ENCODE measurements at regions not wholly inside any gene's neighbourhood (a gene's known extent, or its start where the extent isn't known, plus 50 kb on each side); places are given as distances from the start of the nearest gene placed in this dataset.

DNA sequence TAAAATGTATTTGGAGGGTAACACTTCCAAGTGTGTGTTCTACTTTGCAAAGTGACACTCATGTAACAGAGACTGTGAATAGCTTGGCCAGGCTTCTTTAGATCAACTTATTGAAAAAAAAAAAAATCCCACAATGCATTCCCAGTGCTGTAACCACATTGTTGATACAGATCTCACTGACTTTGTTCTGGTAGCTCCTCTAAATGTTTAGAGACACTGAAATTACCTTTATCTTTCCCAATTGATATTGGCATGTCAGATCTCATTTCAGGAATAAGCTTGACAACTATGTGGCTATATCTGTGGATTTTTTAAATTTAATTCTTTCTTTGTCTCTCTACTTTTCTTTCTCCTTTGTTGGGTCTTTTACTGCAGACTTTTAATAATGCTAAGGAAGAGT is 1018.9 kb upstream of the PRMT6 start:
- H3K27ac ChIP-seq = no peak overlapping the region
- H3K4me1 ChIP-seq = no peaks in the 10 kb centered on the region
- no peaks in the 10 kb centered on the region for H3K36me3 ChIP-seq
- TF ChIP-seq, protein P1, sequence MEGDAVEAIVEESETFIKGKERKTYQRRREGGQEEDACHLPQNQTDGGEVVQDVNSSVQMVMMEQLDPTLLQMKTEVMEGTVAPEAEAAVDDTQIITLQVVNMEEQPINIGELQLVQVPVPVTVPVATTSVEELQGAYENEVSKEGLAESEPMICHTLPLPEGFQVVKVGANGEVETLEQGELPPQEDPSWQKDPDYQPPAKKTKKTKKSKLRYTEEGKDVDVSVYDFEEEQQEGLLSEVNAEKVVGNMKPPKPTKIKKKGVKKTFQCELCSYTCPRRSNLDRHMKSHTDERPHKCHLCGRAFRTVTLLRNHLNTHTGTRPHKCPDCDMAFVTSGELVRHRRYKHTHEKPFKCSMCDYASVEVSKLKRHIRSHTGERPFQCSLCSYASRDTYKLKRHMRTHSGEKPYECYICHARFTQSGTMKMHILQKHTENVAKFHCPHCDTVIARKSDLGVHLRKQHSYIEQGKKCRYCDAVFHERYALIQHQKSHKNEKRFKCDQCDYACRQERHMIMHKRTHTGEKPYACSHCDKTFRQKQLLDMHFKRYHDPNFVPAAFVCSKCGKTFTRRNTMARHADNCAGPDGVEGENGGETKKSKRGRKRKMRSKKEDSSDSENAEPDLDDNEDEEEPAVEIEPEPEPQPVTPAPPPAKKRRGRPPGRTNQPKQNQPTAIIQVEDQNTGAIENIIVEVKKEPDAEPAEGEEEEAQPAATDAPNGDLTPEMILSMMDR (IDR thresholded peaks at IDR 0.05 in 8 of 11, conservative IDR thresholded peaks at IDR 0.05 in 3 of 11) = no peak
- no peak for TF ChIP-seq POLR2A (IDR thresholded peaks at IDR 0.05)
- intact Hi-C loops (cut with DNase I; ENCODE audit: low total_unique reads) = no loop called here
- no peak for DNase-seq
- peaks cover 0 to 26% (median 7%) of the 10 kb centered on the region in 8 donors for H3K9me3 ChIP-seq
- H3K27me3 ChIP-seq (replicated peaks in 1 of 7) = no peaks in the 10 kb centered on the region
- H3K4me3 ChIP-seq = no peak overlapping the region

DNA sequence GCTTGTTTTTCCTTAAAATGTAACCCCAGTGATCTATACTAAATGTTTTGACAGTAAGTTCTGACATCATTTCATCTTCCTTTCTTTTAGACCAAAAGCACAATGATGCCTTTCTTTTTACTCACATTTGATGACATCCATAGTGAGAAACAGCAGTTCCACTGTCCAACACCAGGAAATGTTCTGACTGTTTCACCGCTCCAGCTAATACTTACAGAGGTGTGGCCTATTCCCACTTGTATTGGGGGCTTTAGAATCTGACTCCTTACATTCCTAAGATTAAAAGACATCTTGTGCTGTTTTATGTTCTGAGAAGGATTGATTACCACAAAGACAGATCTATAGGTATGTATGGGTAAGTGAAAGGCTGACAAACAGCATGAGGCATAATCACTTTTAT is 1018.2 kb upstream of the PRMT6 start:
- no peaks in the 10 kb centered on the region for H3K4me1 ChIP-seq
- no peaks in the 10 kb centered on the region for H3K27me3 ChIP-seq (replicated peaks in 1 of 7)
- H3K9me3 ChIP-seq = peaks cover 0 to 32% (median 7%) of the 10 kb centered on the region in 8 donors
- H3K36me3 ChIP-seq = no peaks in the 10 kb centered on the region
- 76 to 90% (median 81%) methylated on average over 1 of the region's 1 CpG for WGBS, 5 donors
- intact Hi-C loops (cut with DNase I; ENCODE audit: low total_unique reads) = no loop called here
- DNase-seq = no peak
- no peak overlapping the region for H3K4me3 ChIP-seq
- TF ChIP-seq, protein P1 (IDR thresholded peaks at IDR 0.05 in 8 of 11, conservative IDR thresholded peaks at IDR 0.05 in 3 of 11) = no peak
- TF ChIP-seq POLR2A (IDR thresholded peaks at IDR 0.05) (no peak), POLR2AphosphoS5 (IDR thresholded peaks at IDR 0.05) (no peak)
- H3K27ac ChIP-seq = no peak overlapping the region

DNA sequence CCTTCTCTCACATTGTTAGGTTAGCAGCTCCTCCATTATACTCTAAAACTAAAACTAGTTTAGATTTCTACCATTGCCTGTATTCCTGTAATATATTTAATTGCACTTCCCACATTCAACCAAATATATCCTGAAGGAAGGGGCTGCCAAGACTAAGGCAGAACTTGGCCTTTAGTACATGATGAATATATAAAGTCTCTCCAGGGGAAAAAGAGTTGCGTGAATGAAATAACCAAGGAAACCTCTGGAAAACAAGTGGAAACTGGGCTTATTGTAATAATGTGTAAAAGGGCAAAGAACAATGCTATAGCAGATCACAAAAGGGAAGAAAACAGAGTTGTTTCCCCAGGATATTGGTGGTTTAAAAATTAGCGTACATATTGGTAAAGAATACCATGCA is 1012.5 kb upstream of the PRMT6 start:
- WGBS, 5 donors = 93 to 97% (median 94%) methylated on average over 2 of the region's 2 CpGs
- TF ChIP-seq, protein P1 (IDR thresholded peaks at IDR 0.05 in 8 of 11, conservative IDR thresholded peaks at IDR 0.05 in 3 of 11) = no peak
- TF ChIP-seq POLR2AphosphoS5 (IDR thresholded peaks at IDR 0.05) (no peak), POLR2A (IDR thresholded peaks at IDR 0.05) (no peak)

DNA sequence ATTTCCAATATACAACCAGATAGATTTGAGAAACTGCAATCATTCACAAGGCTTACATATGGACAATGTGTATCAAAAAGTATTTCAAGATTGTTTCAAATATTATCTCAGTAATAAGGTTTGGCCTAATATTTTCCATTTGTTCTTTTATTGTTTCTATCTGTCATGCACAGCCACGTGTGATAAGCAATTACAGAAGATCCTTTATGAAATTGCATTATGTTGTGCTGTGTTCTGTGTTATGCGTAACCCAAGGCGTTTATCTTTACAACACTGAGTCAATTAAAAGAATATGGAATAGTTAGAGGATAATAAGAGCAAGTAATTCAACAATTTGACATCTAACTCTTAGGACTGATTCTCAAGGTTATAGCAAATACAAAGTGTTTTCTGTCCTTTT is 1009.3 kb upstream of the PRMT6 start:
- no peak for DNase-seq
- H3K27me3 ChIP-seq (replicated peaks in 1 of 7) = no peaks in the 10 kb centered on the region
- peaks cover 0 to 22% (median 0%) of the 10 kb centered on the region in 8 donors for H3K9me3 ChIP-seq
- no peaks in the 10 kb centered on the region for H3K36me3 ChIP-seq
- intact Hi-C loops (cut with DNase I; ENCODE audit: low total_unique reads) = no loop called here
- H3K4me3 ChIP-seq = no peak overlapping the region
- no peaks in the 10 kb centered on the region for H3K4me1 ChIP-seq
- TF ChIP-seq POLR2AphosphoS5 (IDR thresholded peaks at IDR 0.05) = no peak
- TF ChIP-seq, protein P1 (IDR thresholded peaks at IDR 0.05 in 8 of 11, conservative IDR thresholded peaks at IDR 0.05 in 3 of 11) = no peak
- TF ChIP-seq POLR2A (IDR thresholded peaks at IDR 0.05) = no peak
- no peak overlapping the region for H3K27ac ChIP-seq
- 67 to 76% (median 70%) methylated on average over 3 of the region's 3 CpGs for WGBS, 5 donors

More for the DNA sequence above, 1012.5 kb upstream of the PRMT6 start:
- no peak overlapping the region for H3K27ac ChIP-seq
- H3K4me3 ChIP-seq = no peak overlapping the region
- H3K27me3 ChIP-seq (replicated peaks in 1 of 7) = no peaks in the 10 kb centered on the region
- H3K9me3 ChIP-seq = peaks cover 0 to 27% (median 7%) of the 10 kb centered on the region in 8 donors
- H3K36me3 ChIP-seq = no peaks in the 10 kb centered on the region
- DNase-seq = no peak
- intact Hi-C loops (cut with DNase I; ENCODE audit: low total_unique reads) = no loop called here
- H3K4me1 ChIP-seq = no peaks in the 10 kb centered on the region
